Activated CD4-positive, CD25-positive, alpha-beta regulatory T cell treated with anti-CD3 and anti-CD28 coated beads, Interleukin-2, amount 50 U/mL, for 24 hours (primary cell): ENCODE measurements at regions not wholly inside any gene's neighbourhood (a gene's known extent, or its start where the extent isn't known, plus 50 kb on each side); places are given as distances from the start of the nearest gene placed in this dataset.

Source experiments
- ATAC-seq, 2 donors: fragments of 150-1000 bp; cut with Tn5 transposase; one replicate each; pipeline ENCODE4 v1.10.0; 2021; ENCODE audit warnings: mild to moderate bottlenecking in 1 of 2, moderate library complexity in 1 of 2

GRCh38 chr13:84934911-84935310 lies 864.3 kb downstream of the SLITRK6 start:
- no peak for ATAC-seq

GRCh38 chr13:84933797-84934196 lies 865.4 kb downstream of the SLITRK6 start:
- ATAC-seq = no peak

- ATAC-seq = no peak
Observed at GRCh38 chr13:84931264-84931663, 868.0 kb downstream of the SLITRK6 start.

- ATAC-seq = no peak
Observed at GRCh38 chr13:84927442-84928169, 871.6 kb downstream of the SLITRK6 start.

- ATAC-seq = no peak
Observed at GRCh38 chr13:84925443-84925842, 873.8 kb downstream of the SLITRK6 start.

- ATAC-seq = no peak
Observed at GRCh38 chr13:84923831-84924230, 875.4 kb downstream of the SLITRK6 start.

- no peak for ATAC-seq
Observed at GRCh38 chr13:84917252-84917878, 881.9 kb downstream of the SLITRK6 start.

GRCh38 chr13:84912720-84913119 lies 886.5 kb downstream of the SLITRK6 start:
- no peak for ATAC-seq

GRCh38 chr13:84910423-84910822 lies 888.8 kb downstream of the SLITRK6 start:
- no peak for ATAC-seq

GRCh38 chr13:84903391-84903790 lies 895.8 kb downstream of the SLITRK6 start:
- ATAC-seq = no peak

- no peak for ATAC-seq
Observed at GRCh38 chr13:84902243-84902642, 897.0 kb downstream of the SLITRK6 start.

GRCh38 chr13:84896128-84896527 lies 903.1 kb downstream of the SLITRK6 start:
- ATAC-seq = no peak

GRCh38 chr13:84894749-84895148 lies 904.5 kb downstream of the SLITRK6 start:
- ATAC-seq = no peak

- ATAC-seq = no peak
Observed at GRCh38 chr13:84885868-84886267, 913.4 kb downstream of the SLITRK6 start.

GRCh38 chr13:84873951-84874350 lies 925.3 kb downstream of the SLITRK6 start:
- ATAC-seq = no peak

- ATAC-seq = no peak
Observed at GRCh38 chr13:84870190-84870589, 929.0 kb downstream of the SLITRK6 start.

- ATAC-seq = no peak
Observed at GRCh38 chr13:84867246-84867645, 932.0 kb downstream of the SLITRK6 start.

- no peak for ATAC-seq
Observed at GRCh38 chr13:84865783-84866221, 933.4 kb downstream of the SLITRK6 start.

GRCh38 chr13:84864341-84864740 lies 934.9 kb downstream of the SLITRK6 start:
- no peak for ATAC-seq

- ATAC-seq = no peak
Observed at GRCh38 chr13:84847107-84847506, 952.1 kb downstream of the SLITRK6 start.

GRCh38 chr13:84845907-84846619 lies 953.2 kb downstream of the SLITRK6 start:
- ATAC-seq = no peak

GRCh38 chr13:84844473-84844872 lies 954.7 kb downstream of the SLITRK6 start:
- no peak for ATAC-seq

- ATAC-seq = no peak
Observed at GRCh38 chr13:84843368-84843767, 955.9 kb downstream of the SLITRK6 start.

GRCh38 chr13:84834201-84834600 lies 951.9 kb upstream of the SLITRK1 start:
- ATAC-seq = no peak
